Stimulated activated CD8-positive, alpha-beta memory T cell treated with anti-CD3 and anti-CD28 coated beads, Interleukin-4, amount 100 ng/mL, for 48 hours (primary cell): ENCODE measurements at regions not wholly inside any gene's neighbourhood (a gene's known extent, or its start where the extent isn't known, plus 50 kb on each side); places are given as distances from the start of the nearest gene placed in this dataset.

Experiments
- DNase-seq: peaks from one replicate; pipeline ENCODE4 v3.0.0-alpha.2; 2020

DNA sequence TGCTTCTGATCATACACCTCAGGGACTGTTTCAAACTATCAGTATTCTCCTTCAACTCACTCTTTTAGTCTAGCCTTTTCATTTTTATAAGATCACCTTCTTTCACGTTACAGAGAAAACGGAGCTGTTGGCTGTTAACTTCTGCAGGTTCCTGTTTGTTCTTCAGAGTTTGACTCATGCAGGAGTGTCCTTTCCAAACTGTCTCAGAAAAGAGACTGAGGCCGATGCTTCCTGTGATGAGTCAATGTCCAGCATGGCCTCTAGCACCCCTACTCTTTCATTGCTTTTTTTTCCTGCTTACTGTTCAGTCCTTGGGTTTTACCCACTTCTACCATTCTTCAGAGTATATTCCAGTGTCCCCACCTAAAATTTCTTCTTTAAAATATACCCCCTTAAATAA, 240.8 kb upstream of the RGPD4 start:
- no peak for DNase-seq

- no peak for DNase-seq
Measured at GRCh38 chr2:107588181-107588580, 238.5 kb upstream of the RGPD4 start.

DNA sequence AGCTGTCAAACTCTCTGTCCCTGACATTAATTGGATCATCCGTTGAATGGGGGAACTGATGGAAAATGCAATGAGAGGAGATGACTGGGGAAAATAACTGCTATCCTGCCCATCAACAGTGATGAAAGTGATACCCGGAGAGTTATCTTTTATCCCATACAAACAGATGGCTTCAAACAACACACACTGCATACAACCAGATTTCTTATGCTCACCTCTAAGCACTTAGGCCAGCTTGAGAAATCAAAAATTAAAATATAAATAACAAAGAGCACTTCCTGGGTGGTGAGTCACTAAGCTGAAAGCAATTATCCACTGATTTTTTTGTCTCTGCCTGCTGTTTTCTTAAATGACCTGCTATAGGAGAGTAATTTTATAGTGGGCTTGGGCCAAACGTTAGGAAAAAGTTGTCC, 237.6 kb upstream of the RGPD4 start:
- no peak for DNase-seq

DNA sequence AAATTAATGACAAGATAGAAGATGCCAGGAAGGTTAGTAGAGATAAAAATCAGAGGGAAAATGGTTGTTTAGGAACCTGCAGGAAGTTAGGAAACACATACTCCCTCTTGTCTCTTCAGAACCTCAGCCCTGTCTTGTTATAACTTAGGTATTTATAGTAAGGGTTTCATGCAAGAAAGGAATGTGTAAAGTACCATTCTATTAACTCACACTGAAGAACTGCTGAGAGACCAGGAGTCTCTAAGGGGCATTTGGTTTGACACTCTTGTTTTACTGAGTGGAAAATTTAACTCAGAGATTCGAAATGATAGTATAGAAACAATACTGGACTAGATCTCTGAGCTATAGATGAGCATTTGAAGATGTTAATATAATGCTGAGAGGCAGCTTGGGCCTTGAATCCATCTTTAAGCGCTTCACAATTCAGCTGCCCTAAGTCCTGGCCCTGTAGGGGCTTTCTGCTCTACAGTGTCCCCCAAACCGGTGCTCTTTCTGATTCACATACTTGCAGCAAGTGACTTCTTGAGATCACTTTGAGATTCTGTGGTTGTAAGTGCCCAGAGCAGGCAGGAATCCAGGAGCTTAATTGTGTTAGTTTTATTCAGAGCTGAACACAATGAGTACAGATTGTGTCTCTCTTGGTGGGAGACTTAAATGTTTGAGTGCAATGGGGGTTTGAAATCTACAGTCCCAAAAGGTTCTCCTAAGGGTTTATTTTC, 235.0 kb upstream of the RGPD4 start:
- no peak for DNase-seq

DNA sequence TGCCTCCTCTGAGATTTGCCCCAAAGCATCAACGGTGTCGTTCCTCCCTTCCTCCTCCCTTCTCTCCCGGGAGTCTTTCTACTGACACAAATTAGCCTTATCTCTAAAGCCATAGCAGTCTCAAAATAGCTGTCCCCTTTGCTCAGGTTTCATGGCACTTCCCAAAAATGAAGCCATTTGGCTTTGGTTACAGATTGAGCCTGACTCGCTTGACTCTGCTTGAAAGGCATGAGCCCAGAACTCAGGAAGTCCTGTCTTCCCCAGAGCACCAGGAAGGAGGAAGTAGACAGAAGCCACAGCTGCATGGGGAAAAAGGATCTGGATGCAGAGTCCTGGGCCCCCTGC, 234.4 kb upstream of the RGPD4 start:
- DNase-seq: no peak

DNA sequence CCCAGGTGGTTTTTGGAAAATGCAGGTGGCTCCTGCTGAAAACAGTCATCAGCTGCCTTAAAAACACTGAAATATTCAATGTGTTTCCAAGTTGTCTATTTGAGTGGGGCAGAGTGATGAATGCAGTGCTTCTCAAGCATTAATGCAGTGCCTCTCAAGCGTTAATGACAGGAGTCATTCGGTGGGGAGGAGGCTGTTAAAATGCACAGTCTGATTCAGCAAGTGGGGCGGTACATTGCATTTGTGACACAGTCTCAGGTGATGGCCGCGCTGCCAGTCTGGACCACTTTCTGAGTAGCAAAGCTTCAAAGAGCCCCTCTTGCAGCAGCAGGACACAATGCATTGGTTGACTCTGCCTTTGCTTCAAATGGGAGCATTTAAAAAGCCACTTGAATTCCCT, 231.4 kb upstream of the RGPD4 start:
- no peak for DNase-seq

DNA sequence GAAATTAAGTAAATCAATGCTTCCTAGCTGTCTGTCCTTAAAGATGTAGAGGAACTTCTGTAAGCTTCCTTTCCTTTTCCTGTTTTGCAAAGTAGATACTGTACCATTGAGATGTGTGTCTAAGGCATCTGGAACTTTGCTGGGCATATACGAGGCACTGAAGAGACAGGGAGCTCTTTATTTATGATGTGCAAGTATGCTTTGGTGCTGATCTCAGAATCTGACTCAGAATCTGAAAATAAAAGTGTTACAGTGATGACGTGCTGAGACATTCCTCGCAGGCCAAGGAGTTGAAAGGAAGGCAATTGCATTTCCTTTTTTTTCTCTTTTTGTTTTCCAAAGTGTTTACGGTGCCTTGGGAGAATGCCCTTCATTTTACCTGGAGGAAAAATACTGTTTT, 230.9 kb upstream of the RGPD4 start:
- no peak for DNase-seq

DNA sequence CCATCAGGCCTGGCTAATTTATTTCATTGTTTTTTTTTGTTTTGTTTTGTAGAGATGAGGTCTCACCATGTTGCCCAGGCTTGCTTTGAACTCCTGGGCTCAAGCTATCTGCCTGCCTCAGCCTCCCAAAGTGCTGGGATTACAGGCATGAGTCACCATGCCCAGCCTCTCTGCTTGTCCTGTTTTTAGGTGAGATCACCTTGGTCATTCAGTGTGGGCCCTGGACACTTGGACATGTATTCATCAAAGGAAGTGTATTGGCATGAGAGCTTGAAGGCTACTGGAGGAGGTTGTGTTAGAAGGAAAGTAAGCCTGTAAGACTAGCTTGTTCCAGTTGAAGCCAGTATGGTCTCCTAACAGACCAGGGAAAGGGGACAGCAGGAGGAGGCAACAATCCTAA, 229.2 kb upstream of the RGPD4 start:
- no peak for DNase-seq

GRCh38 chr2:107602801-107603200, 223.9 kb upstream of the RGPD4 start:
- DNase-seq: no peak

GRCh38 chr2:107607054-107607453, 219.6 kb upstream of the RGPD4 start:
- no peak for DNase-seq

DNA sequence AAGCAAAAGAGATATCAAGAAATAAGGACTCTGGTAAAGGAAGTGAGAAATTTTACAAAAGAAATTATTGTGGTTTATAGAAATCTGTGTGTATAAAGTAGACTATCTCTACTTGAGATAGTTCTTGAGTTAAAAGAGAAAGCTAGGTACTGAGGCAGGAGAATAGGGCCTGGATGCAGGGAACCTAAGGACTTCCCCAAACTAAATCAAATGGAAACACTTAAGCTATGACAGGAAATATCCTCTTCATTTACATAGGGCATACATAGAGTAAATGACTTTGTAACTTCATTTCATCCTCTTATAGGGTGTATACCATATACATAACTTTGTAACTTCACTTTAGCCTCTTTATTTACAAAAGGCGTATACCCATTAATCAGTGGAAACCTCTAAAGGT, 219.2 kb upstream of the RGPD4 start:
- DNase-seq: no peak

- no peak for DNase-seq
Measured at GRCh38 chr2:107615039-107615438, 211.7 kb upstream of the RGPD4 start.

DNA sequence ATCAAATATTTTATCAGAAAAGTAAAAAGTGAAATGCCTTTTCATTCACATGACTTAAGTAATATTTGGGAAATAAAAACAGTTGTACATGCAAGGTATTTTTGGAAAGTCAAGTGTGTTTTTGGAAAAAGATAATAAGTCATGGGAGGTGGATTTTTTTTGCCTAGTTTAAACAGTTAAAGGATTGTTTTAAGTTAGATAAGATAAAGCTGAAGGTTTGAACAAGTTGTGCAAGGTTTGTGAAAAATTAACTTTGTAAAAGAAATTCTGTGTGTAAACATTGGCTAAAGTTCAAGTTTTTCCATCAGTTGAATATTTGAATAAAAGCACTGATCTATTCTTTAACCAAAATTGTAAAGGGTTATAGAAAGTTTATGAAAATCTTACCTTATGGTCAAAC, 207.9 kb upstream of the RGPD4 start:
- no peak for DNase-seq

GRCh38 chr2:107621186-107622165, 205.2 kb upstream of the RGPD4 start:
- DNase-seq: no peak

DNA sequence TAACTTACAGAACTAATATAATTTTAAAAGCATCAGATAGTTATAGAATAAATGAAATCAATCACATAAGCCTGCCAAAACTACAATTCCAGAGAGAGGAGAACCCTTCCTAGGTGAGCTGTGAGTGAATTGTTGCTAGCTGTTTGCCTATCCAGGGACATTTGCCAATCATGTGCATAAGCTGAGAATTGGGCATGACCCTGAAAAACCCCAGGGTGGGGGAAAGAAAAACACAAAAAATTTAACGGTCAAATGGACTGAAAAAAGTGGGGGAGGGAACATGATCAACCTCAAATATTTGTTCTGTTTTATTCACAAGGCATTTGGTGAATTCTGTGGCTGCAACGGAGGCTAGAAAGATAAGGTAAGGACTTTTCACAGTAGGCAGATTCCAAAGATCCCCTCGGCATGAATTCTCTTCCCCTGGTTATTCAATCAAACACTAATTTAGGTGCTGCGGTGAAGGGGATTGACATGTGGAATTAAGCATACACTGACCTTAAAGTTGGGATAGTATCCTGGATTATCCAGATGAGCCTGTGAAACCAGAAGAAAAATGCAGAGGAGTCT, 203.9 kb upstream of the RGPD4 start:
- DNase-seq: no peak

DNA sequence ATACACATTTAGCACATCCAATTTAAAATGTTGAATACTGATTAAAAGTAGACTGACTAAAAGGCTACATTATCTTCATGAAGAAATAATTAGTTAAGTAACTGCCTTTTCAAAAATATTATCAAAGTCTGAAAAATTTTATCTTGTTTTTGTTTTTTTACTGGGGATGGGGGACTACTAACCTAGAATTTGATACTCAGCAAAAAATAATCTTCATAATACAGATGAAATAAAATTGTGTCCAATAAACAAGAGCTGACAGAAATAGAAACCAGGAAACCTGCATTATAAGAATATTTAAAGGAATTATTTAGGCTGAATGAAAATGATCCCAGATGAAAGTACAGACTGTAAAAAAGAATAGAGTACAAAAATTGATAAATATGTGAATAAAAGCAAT, 200.7 kb upstream of the RGPD4 start:
- no peak for DNase-seq

DNA sequence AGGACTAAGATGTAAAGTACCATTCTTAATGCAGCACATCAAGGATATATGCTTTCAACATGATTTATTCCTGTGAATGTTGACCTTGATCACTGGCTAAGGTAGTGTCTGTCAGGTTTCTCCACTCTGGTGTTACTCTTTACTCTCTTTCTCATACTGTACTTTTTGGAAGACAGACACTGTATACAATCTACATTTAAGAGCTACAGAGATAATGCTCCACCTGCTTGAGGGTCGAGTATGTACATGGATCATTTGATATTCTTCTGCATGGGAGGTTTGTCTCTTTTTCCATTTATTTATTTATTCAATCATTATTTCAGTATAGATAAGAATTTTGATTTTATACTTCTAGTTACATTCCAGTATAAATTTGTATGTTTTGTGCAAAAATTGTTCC, 199.5 kb upstream of the RGPD4 start:
- DNase-seq: no peak

DNA sequence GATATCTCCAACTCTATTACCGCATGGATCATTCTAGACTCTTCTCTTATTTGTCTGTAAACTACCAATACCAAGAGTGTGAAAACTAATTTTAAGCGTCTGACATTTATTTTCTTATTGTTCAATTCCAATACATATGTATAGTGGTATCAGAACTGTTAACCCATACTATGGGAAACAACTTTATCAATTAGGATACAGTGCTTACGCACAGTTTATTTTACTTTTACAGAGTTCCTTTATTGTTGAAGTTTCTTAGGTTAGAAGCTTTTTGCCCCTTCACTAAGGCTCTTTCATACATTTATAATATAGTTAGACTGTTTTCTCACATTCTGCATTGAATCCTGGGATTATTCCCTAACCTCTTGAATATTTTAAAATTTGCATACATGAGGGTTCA, 198.8 kb upstream of the RGPD4 start:
- DNase-seq: no peak

GRCh38 chr2:107633580-107634147, 193.0 kb upstream of the RGPD4 start:
- no peak for DNase-seq

- DNase-seq: no peak
Measured at GRCh38 chr2:107634172-107634571, 192.5 kb upstream of the RGPD4 start.

DNA sequence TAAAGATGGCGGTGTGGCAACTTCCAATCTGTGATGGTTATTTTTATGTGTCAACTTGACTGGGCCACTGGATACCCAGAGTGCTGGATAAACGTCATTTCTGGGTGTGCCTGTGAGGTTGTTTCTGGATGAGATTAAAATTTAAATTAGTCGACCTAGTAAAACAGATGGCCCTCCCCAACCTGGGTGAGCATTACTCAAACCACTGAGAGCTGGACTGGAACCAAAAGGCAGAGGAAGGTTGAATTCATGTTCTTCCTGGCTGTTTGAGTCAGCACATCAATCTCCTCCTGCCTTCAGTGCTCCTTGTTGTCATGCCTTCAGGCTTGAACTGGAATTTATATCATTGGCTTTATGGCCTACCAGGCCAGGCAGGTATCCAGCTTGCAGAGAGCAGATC, 190.8 kb upstream of the RGPD4 start:
- no peak for DNase-seq

GRCh38 chr2:107645586-107645985, 181.1 kb upstream of the RGPD4 start:
- no peak for DNase-seq

DNA sequence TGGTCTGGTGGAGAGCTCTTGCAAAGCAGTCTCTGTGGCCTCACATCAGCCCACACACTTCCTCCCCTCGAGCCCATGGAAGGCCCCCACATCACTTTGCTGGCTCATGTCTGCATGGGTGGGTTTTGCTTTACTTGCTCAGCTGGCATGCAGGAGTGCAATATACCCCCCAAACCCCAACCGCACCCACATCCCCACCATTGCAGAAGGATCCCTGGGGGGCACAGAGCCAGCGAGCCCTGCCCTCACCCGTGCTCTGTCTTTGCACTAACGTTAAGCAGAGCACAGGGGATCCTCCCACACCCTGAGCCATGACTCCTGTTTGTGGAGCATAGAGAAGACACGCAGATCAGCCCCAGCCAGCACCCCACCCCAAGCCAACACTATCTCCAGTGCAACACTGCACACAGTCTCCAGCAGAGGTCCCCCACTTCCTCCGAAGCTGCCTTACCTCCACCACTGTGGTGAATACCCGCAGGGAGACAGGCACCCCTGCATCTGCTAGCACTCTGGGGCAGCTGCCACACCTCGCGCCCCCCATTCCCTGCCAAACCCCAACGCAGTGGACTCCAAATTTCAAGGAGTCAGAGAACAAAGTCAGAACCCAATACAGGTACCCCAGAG, 177.8 kb upstream of the RGPD4 start:
- no peak for DNase-seq
